ENCODE measurements at regions not wholly inside any gene's neighbourhood (a gene's known extent, or its start where the extent isn't known, plus 50 kb on each side); places are given as distances from the start of the nearest gene placed in this dataset.

DNA sequence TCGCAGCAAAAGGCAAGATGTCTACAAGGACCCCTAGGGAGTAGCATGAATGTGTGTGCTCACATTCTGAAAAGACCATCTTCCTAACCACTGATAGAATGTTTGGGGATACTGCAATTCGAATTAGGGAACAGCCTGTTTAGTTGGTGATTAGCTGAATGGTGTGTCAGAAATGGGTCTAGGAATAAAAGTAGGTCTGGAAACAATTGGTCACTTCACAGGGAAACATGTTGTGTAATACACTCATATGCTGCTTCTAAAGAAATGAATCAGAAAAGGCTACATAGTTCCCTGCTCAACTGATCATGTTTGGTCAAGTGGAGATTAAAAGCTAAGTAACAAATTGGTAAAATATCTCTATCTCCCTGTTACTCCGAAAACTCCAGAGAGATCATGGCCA, 2362.4 kb upstream of the TENM3 start:
- TF ChIP-seq, protein P1, sequence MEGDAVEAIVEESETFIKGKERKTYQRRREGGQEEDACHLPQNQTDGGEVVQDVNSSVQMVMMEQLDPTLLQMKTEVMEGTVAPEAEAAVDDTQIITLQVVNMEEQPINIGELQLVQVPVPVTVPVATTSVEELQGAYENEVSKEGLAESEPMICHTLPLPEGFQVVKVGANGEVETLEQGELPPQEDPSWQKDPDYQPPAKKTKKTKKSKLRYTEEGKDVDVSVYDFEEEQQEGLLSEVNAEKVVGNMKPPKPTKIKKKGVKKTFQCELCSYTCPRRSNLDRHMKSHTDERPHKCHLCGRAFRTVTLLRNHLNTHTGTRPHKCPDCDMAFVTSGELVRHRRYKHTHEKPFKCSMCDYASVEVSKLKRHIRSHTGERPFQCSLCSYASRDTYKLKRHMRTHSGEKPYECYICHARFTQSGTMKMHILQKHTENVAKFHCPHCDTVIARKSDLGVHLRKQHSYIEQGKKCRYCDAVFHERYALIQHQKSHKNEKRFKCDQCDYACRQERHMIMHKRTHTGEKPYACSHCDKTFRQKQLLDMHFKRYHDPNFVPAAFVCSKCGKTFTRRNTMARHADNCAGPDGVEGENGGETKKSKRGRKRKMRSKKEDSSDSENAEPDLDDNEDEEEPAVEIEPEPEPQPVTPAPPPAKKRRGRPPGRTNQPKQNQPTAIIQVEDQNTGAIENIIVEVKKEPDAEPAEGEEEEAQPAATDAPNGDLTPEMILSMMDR (IDR thresholded peaks at IDR 0.05; ENCODE audit: insufficient read depth, low read depth, low read length) = no peak
- TF ChIP-seq EZH2 (IDR thresholded peaks at IDR 0.05; ENCODE audit: insufficient read depth, low read length) = no peak
